SKM-1 (cell line): ENCODE measurements at regions not wholly inside any gene's neighbourhood (a gene's known extent, or its start where the extent isn't known, plus 50 kb on each side); places are given as distances from the start of the nearest gene placed in this dataset.

Experiments used
- DNase-seq: peaks from one replicate; lab custom pipeline; 2025; ENCODE audit not compliant: unreplicated experiment; lab: John Stamatoyannopoulos, UW

GRCh38 chr3:84666468-84666867 lies 292.3 kb upstream of the CADM2 start:
- no peak for DNase-seq

- no peak for DNase-seq
Measured at GRCh38 chr3:84679211-84679610, 279.6 kb upstream of the CADM2 start.

- no peak for DNase-seq
Measured at GRCh38 chr3:84680700-84681099, 278.1 kb upstream of the CADM2 start.

DNA sequence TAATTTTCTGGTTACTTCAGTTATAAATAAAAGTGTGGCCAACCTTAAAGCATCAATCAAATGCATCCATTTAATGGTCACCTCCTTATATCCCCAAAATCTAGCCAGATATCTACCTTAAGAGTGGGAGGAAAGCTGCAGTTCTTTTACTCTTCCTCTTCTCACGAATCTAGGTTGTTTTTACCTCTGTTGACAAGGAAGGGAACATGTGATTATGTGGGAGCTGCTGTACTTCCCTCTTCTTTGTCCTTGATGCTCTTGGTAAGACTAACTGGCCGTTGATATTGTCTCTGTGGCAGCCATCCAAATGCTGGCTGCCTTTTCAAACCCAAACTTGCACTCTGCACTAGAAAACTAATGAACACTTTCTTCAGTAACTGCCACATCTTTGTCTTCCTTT lies 275.3 kb upstream of the CADM2 start:
- no peak for DNase-seq

DNA sequence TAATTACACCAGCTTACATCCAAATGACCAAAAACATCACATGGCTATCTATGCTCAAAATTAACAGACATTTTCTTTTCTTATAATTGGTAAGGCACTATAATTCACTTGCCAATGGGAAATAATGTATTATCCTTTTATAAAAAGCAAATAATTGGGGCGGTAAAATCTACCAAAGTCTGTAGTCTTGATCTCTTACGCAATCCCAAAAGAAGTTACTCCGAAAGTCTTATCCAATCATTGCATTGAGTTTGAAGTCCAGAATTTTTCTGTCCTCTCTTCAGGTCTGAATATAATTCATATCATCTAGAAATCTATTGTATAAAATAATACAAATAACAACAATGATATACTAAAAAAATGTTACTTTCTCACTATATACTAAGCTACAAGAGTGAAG lies 273.3 kb upstream of the CADM2 start:
- no peak for DNase-seq

DNA sequence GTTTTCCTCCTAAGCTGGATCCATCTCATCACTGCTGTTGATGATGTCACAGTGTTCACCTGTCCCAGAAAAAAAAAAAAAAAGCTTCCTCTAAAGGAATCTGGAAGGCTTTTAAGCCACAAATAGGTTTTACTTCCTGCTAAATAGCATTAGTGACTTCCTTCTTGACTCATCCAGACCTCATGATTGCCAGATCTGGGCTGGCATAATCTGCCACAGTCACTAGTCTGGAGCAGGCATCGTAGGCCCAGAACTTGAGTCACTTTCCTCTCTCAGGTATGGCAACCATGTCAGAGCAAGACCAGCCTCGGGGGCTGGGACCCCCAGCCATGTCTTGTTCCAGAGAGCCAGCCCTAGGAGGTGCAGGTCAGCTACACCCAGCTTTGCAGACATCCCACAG lies 266.5 kb upstream of the CADM2 start:
- DNase-seq, result no peak

DNA sequence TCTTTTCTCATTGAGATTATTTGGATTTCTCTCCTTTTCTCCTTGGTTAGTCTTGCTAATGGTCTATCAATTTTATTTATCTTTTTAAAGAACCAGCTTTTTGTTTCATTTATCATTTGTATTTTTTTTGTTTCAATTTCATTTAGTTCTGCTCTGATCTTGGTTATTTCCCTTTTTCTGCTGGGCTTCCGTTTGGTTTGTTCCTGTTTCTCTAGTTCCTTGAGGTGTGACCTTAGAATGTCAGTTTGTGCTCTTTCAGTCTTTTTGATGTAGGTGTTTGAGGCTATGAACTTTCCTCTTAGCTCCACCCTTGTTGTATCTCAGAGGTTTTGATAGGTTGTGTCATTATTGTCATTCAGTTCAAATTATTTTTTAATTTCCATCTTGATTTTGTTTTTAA lies 248.5 kb upstream of the CADM2 start:
- DNase-seq, result peak; percentile 45

DNA sequence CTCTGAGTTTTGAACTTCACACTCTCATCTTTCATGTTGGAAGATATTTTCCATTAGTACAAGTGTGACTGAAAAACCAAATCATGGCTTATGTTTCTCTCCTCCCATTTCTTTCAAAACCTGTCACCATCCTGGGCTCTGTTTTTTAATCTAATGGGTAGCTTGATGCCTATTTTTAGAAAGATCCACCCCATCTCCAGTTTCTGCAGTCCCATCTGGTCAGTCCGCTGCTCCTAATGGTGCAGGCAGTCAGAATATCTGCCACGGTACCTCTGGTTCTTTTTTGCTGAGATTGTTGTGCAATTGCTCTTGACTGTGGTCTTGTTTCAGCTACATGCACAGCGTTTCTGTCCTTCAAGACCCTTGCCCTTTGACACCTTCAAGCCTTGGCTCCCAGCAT lies 240.9 kb upstream of the CADM2 start:
- no peak for DNase-seq

- DNase-seq, result no peak
Measured at GRCh38 chr3:84724877-84725276, 233.9 kb upstream of the CADM2 start.

DNA sequence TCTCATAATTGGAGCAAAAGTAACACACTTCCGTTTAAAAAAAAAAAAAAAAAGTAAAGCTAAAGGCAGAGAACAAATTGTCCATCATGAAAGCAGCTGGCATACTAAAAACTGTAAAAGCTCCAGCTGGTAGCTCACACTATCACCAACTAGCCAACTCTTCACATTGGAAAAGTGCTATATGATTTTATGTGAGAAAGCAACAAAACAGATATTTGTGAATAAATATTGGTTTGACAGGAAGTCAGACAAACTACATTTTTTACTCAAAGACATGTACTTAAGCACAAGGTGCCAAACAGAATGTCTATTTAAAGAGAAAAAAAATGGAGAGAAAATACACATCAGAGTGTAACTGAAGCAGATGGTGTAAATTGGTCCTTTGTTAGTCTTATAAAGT lies 231.2 kb upstream of the CADM2 start:
- DNase-seq, result no peak

GRCh38 chr3:84734731-84735130 lies 224.1 kb upstream of the CADM2 start:
- peak; percentile 3 for DNase-seq

- no peak for DNase-seq
Measured at GRCh38 chr3:84738086-84738485, 220.7 kb upstream of the CADM2 start.

- no peak for DNase-seq
Measured at GRCh38 chr3:84742915-84743425, 215.8 kb upstream of the CADM2 start.

- DNase-seq, result no peak
Measured at GRCh38 chr3:84744130-84744529, 214.7 kb upstream of the CADM2 start.

DNA sequence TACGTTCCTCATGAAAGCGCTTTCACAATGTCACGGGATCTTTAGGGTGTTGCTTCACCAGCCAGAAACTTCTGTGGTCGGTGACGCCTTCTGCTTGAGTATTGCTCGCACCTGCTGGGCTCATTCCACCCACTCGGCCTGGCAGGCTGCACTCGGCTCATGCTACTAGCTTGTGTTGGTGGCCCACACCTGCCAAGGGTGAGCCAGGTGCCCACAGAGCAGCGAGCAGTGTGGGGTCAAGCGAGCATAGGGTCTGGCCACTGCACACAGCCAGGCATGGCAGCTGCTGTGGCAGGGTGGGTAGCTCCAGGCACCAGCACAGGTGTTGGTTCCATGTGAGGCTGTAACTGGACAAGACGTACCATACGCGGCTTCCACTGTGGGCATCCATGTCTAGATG lies 202.9 kb upstream of the CADM2 start:
- no peak for DNase-seq

DNA sequence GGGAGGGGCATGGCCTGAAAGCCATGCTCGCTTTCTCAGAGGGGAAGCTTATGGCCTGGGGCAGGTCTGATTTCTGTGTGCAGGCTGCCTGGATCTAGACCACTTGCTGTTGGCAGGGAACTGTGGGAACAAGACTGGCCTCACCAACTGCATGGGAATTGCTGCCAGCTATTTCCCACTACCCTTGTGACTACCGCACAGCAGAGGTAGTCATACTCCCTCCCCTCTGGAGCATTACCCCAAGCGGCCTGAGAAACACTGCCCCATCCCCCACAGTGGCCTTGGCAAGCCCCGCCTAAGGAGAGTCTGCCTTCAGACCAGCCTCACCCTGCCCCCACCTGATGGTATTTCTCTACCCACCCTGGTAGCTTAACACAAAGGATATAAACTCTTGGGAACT lies 199.4 kb upstream of the CADM2 start:
- DNase-seq, result no peak

DNA sequence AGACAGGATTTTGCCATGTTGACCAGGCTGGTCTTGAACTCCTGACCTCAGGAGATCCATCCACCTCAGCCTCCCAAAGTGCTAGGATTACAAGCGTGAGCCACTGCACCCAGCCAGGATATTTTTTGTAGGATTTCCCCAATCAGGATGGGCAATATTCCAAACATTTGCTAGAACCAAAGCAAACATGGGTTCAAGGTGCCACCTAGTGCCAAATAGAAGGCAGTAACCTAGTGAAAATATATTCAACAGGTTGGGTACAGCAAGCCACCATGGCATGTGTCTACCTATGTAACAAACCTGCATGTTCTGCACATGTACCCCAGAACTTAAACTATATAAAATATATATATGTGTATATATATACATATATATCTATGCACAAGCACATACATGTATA lies 185.9 kb upstream of the CADM2 start:
- DNase-seq, result no peak

GRCh38 chr3:84783281-84783680 lies 175.5 kb upstream of the CADM2 start:
- DNase-seq, result no peak

- DNase-seq, result no peak
Measured at GRCh38 chr3:84789961-84790360, 168.8 kb upstream of the CADM2 start.

GRCh38 chr3:84806958-84807357 lies 151.8 kb upstream of the CADM2 start:
- DNase-seq, result no peak

DNA sequence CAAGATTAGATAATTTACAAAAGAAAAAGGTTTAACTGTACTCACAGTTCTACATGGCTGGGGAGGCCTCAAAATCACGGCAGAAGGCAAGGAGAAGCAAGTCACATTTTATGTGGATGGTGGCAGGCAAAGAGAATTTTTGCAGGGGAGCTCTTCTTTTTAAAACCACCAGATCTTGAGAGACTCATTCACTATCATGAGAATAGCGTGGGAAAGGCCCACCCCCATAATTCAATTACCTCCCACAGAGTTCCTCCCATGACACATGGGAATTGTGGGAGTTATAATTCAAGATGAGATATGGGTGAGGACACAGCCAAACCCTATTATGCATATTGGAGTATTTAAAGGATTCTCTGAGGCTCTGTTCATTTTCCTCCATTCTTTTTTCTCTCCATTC lies 138.7 kb upstream of the CADM2 start:
- no peak for DNase-seq

DNA sequence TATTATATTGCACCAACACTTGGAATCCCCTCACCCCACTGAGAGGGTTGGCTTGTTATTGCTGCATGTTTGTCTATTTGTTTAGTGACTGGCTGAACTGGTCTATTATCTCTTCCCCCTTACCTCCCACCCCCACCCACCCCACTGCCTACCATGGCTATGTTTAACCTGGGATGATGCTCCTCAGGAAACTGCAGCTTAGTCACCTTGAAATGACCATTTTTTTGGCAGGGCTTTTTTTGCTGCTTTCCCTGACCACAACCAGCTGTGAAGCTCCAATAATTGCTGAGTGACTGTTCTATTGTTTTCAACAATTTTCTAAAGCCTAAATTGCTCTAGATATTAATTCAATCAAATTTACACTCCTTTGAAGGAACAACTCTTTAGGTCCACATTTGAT lies 137.9 kb upstream of the CADM2 start:
- no peak for DNase-seq

DNA sequence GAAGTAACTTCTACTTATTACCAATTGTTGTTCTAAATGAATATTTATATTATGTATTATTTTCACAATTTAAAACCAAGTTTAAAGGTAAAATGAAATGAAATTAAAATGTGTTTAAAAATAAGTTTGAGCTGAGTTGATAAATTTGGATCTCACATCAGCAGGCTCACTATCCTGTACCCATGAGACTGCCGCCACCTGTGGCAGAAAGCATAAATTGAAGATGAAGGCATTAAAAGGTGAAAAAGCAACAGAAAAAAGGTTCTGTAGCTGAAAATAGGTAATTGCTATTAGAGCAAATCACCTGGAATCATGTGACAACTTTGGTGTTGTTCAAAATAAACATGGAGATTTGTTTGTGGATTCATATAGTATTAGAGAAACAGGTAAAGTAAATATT lies 133.0 kb upstream of the CADM2 start:
- no peak for DNase-seq

GRCh38 chr3:84830476-84830875 lies 128.3 kb upstream of the CADM2 start:
- DNase-seq, result no peak
